Mucosa of descending colon (tissue), 3 donors: ENCODE measurements at regions not wholly inside any gene's neighbourhood (a gene's known extent, or its start where the extent isn't known, plus 50 kb on each side); places are given as distances from the start of the nearest gene placed in this dataset.

Source experiments
- ATAC-seq: fragments of 200-7000 bp; cut with Tn5 transposase; one replicate; pipeline ENCODE4 v1.9.1; 2020; ENCODE audit warnings: mild to moderate bottlenecking, moderate library complexity
- DNase-seq, 3 donors: peaks; one replicate each; pipeline ENCODE4 v3.0.0-alpha.2; 2020
- H3K36me3 ChIP-seq: fragments of 200-600 bp; one replicate; pipeline ENCODE4 v1.8.0; 2021; ENCODE audit warnings: low read depth, mild to moderate bottlenecking
- H3K4me1 ChIP-seq: fragments of 200-600 bp; one replicate; pipeline ENCODE4 v1.8.0; 2021; ENCODE audit warnings: low read depth, mild to moderate bottlenecking
- H3K4me3 ChIP-seq: fragments of 200-600 bp; one replicate; pipeline ENCODE4 v1.8.0; 2021; ENCODE audit warnings: mild to moderate bottlenecking
- H3K9me3 ChIP-seq: fragments of 200-600 bp; one replicate; pipeline ENCODE4 v1.8.0; 2021; ENCODE audit warnings: mild to moderate bottlenecking
- intact Hi-C, 2 donors: fragments of 100-400 bp; cut with DNase I in 1 of 2; cut with micrococcal nuclease in 1 of 2; formaldehyde crosslinking; loops; one replicate each; pipeline versions ENCODE4 v1.11.0 to v1.11.1; 2022; cut with DNase I, micrococcal nuclease
- TF ChIP-seq, protein P1 (sequence below): fragments of 200-600 bp; IDR thresholded peaks from one replicate; pipeline ENCODE4 v1.8.0; 2022; ENCODE audit warnings: antibody characterized with exemption, mild to moderate bottlenecking
- donor health status: DM: no; HTN: no; CAD: no; lungs with moderate emphysema.
- donor health status: DM: no; HTN: no; CAD: no.
- donor health status: DM: no; HTN: yes; CAD: no.

DNA sequence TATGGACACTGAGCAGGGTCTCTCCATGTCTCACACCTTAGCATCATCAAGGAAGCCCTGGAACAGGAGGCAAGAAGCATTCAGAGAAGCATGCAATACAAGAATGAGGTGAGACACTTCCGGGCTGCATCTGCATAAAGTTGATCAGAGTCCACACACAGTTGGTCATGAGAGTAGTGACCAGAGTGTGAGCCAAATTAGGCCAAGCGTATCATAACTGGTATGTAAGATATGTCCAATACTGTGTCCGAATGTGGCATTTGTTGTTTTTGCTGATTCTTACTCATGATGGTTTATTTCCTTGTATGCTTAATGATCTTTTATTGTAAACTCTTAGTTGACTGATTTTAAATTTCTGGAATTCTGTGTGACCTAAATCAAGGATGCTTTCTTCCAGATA, 315.7 kb downstream of the INSC start:
- Histone ChIP-seq H3K4me1 (no peaks in the 10 kb centered on the region), H3K36me3 (no peaks in the 10 kb centered on the region), H3K9me3 (no peaks in the 10 kb centered on the region), H3K4me3 (no peak overlapping the region)
- intact Hi-C loops: no loop called here
- DNase-seq: no peak
- no peak for ATAC-seq
- TF ChIP-seq, protein P1, sequence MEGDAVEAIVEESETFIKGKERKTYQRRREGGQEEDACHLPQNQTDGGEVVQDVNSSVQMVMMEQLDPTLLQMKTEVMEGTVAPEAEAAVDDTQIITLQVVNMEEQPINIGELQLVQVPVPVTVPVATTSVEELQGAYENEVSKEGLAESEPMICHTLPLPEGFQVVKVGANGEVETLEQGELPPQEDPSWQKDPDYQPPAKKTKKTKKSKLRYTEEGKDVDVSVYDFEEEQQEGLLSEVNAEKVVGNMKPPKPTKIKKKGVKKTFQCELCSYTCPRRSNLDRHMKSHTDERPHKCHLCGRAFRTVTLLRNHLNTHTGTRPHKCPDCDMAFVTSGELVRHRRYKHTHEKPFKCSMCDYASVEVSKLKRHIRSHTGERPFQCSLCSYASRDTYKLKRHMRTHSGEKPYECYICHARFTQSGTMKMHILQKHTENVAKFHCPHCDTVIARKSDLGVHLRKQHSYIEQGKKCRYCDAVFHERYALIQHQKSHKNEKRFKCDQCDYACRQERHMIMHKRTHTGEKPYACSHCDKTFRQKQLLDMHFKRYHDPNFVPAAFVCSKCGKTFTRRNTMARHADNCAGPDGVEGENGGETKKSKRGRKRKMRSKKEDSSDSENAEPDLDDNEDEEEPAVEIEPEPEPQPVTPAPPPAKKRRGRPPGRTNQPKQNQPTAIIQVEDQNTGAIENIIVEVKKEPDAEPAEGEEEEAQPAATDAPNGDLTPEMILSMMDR: no peak

DNA sequence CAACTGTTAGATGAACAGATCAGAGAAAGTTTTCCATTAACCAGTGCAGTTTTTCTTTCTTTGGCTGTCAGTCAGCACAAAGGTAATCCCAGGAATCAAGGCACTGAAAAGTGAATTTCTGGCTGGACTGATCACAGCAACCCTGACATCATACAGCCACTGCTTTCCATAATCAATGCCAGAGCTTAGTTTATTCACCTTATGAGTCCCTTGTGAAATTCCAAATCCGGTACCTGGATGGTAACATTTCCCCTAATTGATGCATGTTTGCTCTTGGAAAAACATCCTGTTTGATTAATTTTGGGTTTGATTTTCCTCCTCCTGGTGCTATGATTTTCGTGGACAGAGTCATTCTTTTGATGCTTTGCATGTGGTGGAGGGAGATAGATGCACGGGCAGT, 319.8 kb downstream of the INSC start:
- Histone ChIP-seq H3K4me3 (no peak overlapping the region), H3K36me3 (no peaks in the 10 kb centered on the region), H3K9me3 (no peaks in the 10 kb centered on the region), H3K4me1 (no peaks in the 10 kb centered on the region)
- no peak for ATAC-seq
- TF ChIP-seq, protein P1: no peak
- intact Hi-C loops: no loop called here
- no peak for DNase-seq

DNA sequence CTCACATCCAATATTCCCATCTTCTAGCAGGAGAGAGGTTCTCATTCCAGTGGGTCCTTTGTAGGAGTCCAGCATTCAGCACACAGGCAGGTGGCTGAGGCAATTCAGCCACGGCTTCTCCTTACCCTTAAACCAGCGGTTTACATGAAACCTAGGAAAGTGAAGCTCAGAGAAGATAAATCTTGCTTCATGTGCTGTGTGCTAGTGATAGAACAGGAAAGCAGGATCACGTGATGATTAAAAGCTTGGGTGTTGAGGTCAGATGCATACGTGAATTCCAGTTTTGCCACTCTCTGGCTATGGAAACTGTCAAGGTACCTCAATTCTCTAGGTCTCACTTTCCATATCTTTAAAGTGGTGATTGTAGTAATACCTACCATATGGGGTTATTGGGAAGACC, 331.6 kb downstream of the INSC start:
- Histone ChIP-seq H3K4me3 (no peak overlapping the region), H3K36me3 (no peaks in the 10 kb centered on the region), H3K9me3 (no peaks in the 10 kb centered on the region), H3K4me1 (no peaks in the 10 kb centered on the region)
- DNase-seq (no peak), ATAC-seq (no peak)
- TF ChIP-seq, protein P1: no peak
- intact Hi-C loops: no loop called here

DNA sequence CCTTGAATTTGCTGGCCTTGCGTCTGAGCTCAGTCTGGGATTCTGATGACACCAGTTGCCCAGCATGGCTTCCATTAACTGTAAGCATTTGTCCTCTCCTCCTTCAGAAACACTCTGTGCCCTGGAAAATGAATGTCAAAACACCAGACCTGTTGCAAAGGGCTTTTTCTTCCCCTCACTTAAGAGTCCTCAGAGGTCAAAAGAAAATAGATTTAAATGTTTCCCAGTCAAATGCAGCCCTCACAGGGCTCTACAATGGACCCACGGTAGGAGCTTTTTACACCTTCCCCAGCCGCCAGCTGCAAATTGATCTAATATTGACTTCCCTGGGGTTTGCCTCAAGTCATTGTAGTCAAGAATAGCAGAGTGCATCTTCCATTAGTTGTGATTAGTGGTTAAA, 332.2 kb downstream of the INSC start:
- intact Hi-C loops: no loop called here
- Histone ChIP-seq H3K9me3 (no peaks in the 10 kb centered on the region), H3K4me1 (no peaks in the 10 kb centered on the region), H3K4me3 (no peak overlapping the region), H3K36me3 (no peaks in the 10 kb centered on the region)
- TF ChIP-seq, protein P1: no peak
- no peak for ATAC-seq
- DNase-seq: no peak

DNA sequence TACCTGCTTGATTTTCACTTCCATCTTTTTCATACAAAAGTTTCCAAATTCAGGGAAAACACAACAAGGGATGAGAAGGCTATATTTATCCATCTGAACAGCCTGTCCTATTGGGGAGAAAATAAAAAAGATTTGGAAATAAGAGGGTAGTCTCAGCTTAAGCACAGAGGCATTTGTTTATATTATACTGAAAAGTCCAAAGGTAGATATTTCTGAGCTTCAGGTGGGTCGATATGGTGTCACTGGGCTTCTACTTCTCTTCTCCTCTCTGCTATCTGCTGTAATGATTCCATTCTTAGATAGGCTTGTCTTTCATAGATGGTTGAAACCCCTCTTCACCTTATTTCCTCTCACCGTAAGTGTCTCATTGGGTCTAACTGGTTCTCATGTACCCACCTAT, 337.0 kb downstream of the INSC start:
- ATAC-seq (no peak), DNase-seq (no peak)
- Histone ChIP-seq H3K9me3 (peaks cover 6% of the 10 kb centered on the region), H3K4me3 (no peak overlapping the region), H3K4me1 (no peaks in the 10 kb centered on the region), H3K36me3 (no peaks in the 10 kb centered on the region)
- intact Hi-C loops: no loop called here
- TF ChIP-seq, protein P1: no peak

DNA sequence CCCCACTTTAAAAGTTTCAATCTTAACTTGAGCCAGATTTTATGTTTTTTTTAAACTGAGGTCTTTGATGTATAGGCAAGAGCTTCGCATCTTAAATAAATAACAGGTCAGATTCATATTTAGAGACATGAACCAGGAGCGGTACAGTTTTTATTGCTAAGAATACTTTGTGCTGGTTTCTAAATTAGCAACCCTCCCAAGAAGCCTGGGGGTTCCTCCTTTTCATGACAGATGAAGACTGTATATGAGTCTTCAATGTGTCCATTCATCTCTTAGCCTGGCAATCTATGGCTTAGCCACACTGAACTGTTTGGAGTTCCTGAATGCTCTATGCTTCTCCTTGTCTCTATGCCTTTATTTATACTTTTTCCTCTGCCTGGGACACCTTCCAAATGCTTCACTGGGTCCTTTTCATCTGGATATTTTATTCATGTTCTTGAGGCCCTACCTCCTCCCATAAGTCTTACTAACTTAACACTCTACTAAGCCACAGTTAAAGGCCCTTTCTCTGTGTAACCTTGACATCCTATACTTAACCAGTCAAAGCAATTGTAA, 338.6 kb downstream of the INSC start:
- no peak overlapping the region for H3K4me3 ChIP-seq

More for the DNA sequence above, 338.6 kb downstream of the INSC start:
- Histone ChIP-seq H3K36me3 (no peaks in the 10 kb centered on the region), H3K4me1 (no peaks in the 10 kb centered on the region), H3K9me3 (peaks cover 6% of the 10 kb centered on the region)
- no peak for DNase-seq
- TF ChIP-seq, protein P1: no peak
- intact Hi-C loops: no loop called here
- ATAC-seq: no peak
